ENCODE measurements at regions not wholly inside any gene's neighbourhood (a gene's known extent, or its start where the extent isn't known, plus 50 kb on each side); places are given as distances from the start of the nearest gene placed in this dataset.

DNA sequence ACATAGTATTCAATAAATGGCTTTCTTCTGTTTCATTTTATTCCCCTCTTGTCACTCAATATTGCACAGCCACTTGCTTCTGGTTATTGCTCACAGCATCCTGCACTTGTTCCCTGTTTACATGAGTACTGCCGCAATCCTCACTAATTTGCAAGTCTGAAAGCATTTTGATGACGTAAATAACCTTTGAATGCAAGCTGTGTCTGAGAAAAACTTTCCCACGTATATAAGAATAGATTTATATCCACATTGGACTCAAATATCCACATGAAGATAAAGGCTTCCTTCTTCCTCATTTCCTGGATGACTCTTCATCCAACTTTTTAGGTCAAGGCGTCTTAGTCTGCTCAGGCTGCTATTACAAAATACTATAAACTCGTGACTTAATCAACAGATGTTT lies 88.2 kb upstream of the DAP start:
- no peak for DNase-seq (ENCODE audit: low spot score)

DNA sequence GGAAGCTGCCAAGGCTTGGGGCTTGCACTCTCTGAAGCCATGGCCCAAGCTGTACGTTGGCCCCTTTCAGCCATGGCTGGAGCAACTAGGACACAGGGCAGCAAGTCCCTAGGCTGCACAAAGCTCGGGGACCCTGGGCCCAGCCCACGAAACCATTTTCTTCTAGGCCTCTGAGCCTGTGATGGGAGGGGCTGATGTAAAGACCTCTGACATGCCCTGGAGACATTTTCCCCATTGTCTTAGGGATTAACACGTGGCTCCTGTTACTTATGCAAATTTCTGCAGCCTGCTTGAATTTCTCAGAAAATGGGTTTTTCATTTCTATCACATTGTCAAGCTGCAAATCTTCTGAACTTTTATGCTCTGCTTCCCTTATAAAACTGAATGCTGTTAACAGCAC lies 83.0 kb upstream of the DAP start:
- no peak for DNase-seq (ENCODE audit: low spot score)

DNA sequence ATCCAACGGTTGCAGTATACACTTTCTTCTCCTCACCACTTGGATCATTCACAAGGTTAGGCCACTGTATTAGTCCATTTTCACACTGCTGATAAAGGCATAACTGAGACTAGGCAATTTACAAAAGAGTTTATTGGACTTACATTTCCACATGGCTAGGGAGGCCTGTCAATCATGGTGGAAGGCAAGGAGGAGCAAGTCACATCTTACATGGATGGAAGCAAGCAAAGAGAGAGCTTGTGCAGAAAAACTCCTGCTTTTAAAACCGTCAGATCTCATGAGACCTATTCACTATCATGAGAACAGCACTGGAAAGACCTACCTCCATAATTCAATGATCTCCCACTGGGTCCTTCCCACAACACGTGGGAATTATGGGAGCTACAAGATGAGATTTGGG lies 81.8 kb upstream of the DAP start:
- DNase-seq (ENCODE audit: low spot score), result no peak

DNA sequence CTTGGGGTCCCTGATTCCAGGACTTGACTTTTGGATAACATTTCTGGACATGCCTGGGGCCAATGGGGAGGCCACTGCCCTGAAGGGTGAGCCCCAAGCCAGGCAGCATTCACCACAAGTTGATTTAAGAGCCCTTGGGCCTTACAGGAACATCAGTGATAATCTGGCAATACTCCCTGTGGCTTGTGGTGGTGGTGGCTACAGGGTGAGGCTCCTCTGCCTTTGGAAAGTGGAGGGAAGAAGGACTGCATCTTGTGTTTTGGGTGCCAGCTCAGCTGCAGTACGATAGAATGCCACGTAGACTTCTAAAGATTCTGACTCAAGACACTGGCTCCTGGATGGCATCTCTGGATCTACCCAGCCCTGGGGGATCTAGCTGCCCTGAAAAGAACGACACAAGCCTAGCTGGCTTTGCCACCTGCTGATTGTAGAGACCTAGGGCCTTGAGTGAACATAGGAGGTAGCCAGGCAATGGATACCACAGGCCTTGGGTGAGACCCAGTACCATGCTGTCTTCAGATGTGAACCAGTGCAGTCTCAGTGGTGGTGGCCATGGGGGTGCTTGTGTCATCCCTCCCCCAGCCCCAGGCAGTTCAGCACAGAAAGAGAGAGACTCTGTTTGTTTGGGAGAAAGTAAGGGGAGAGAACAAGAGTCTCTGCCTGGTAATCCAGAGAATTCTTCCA lies 79.0 kb upstream of the DAP start:
- no peak for DNase-seq (ENCODE audit: low spot score)

- no peak for DNase-seq (ENCODE audit: low spot score)
Observed at GRCh38 chr5:10839118-10839517, 78.1 kb upstream of the DAP start.

DNA sequence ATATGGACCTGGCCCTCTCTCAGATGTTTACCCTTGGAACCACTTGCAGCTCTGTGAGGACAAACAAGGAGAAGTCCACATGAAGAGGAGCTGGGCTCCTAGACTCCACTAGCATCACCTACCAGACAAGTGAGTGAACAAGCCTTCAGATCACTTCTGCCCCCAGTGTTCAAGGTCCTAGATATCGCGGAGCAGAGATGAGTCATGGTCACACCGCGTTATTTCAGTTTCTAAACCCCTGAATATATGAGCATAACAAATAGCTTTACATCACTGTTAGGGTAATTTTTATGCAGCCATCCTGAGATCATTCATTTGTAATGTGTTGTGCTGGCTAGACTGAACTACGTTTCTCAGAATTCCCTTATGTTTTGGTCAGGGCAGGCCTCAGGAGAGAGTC lies 77.0 kb upstream of the DAP start:
- DNase-seq (ENCODE audit: low spot score), result no peak

DNA sequence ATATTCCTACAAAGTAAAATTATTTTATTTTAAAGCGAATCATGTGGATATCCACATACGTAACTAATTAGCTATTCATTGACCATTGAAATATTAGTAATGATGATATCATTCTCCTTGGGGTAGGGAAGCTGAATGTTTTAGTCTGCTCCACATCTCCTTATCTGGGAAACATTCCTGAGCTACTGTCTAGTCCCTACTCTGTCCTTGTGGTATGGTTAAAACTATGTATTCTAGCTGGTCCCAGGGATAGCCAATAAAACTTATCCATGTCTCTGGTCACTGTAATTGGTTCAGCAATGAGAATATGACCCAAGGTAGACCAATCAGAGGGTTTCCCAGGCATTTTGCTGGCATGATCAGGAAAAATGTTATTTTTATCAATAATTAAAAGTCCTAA lies 76.0 kb upstream of the DAP start:
- DNase-seq (ENCODE audit: low spot score), result no peak

- no peak for DNase-seq (ENCODE audit: low spot score)
Observed at GRCh38 chr5:10834695-10835094, 73.7 kb upstream of the DAP start.

DNA sequence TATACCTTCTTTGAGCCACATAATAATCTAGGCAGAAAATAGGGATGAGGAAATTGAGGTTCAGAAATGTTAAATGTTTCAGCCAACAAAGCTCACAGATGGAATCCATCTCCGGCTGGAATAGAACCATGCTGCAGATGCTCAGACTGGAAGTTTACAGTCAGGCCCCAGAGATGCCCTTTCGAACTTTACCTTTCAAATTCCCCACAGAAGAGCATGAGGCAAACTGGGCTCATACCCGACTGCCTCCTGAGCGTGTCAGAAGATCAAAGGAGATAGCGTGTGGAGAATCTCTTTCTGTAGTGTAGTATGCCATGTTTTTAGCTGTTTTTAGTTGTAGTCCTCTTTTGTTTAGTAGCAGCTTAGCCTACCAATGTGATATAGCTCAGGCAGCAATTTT lies 72.0 kb upstream of the DAP start:
- DNase-seq (ENCODE audit: low spot score), result no peak

DNA sequence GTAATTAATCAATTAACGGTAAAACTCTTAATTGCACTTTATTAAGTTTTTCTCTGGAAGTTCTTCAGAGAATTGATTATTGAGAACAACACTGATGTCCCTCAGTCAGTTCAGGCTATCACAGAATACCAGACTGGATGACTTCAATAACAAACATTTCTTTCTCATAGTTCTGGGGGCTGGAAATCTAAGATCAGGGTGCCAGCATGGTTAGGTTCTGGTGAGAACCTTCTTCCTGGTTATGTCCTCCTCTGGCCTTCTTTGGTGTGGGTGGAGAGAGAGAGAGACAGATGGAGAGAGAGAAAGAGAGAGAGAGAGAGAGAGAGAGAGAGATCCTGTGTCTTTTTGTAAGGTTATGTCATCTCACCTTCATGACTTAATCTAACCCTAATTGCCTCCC lies 71.4 kb upstream of the DAP start:
- DNase-seq (ENCODE audit: low spot score), result no peak

GRCh38 chr5:10831419-10831818 lies 70.4 kb upstream of the DAP start:
- no peak for DNase-seq (ENCODE audit: low spot score)

- no peak for DNase-seq (ENCODE audit: low spot score)
Observed at GRCh38 chr5:10828241-10828640, 67.2 kb upstream of the DAP start.

GRCh38 chr5:10827571-10827970 lies 66.5 kb upstream of the DAP start:
- DNase-seq (ENCODE audit: low spot score), result no peak

DNA sequence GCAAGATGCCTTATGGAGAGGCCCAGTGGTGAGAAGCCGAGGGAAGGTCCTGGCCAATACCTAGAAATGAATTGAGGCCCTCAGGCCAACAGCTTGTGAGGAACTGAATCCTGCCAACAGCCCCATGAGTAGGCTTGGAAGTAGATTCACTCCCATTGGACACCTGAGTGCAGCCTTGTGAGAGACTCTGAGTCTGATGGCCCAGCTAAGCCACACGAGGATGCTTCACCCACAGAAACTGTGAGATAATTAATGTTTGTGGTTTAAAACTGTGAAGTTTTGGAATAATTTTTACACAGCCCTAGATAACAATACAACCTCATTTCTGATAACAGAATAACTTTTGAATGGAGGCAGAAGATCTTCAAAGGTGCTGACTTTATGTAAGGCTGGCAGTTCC lies 65.9 kb upstream of the DAP start:
- no peak for DNase-seq (ENCODE audit: low spot score)

DNA sequence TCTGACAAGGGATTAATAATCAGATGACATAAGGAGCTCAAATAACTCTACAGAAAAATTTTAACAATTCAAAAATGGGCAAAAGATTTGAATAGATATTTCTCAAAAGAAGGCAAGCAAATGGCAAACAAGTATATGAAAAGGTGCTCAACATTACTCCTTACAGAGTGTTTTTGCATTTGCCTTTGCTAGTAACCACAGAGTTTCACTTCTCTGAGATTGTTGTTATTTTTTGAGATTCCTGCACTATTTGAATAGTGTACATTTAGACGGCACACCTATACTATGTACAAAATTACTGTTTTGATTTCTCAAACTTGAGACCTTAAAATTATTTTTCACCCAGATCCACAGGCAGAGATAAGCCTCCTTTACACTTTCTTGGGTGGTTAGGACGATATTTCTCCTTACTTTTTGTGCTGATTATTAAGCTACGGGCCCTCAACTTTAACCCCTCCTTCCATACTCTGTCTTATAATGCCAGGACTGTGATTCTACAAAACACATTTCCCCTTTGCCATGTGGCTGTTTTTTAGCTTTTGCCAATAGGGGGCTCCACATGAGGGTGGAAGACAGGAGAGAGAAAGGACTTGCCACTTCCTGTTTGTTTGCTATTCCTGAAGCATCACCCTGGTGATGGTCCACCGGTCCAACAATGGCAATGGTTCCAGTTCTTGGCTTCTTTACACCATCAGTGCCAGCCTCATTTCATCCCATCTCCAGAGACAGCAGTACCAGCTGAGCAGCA lies 65.0 kb upstream of the DAP start:
- no peak for DNase-seq (ENCODE audit: low spot score)

- DNase-seq (ENCODE audit: low spot score), result no peak
Observed at GRCh38 chr5:10812218-10812617, 51.2 kb upstream of the DAP start.
